Psoas muscle (tissue), 7 donors: ENCODE measurements at regions not wholly inside any gene's neighbourhood (a gene's known extent, or its start where the extent isn't known, plus 50 kb on each side); places are given as distances from the start of the nearest gene placed in this dataset.
"Not testable (repeated sequence)": the region's sequence is repeated elsewhere in the genome, so short reads cannot be mapped to it uniquely, and the experiment has no call there.

Experiments
- ATAC-seq, 4 donors: fragments of 200-7000 bp; cut with Tn5 transposase; one replicate each; pipeline ENCODE4 v1.9.1; 2020; ENCODE audit warnings: moderate library complexity in 3 of 4, mild to moderate bottlenecking in 2 of 4
- DNase-seq, 2 donors: peaks; one replicate each; pipeline ENCODE4 v3.0.0-alpha.2; 2020
- H3K27ac ChIP-seq: fragments of 200-600 bp; one replicate; pipeline ENCODE4 v1.8.0; 2022
- H3K27me3 ChIP-seq, 3 donors: fragments of 200-600 bp in 1 of 3; one replicate each; pipeline versions ENCODE4 v1.6.1 to v1.8.0; 2013 to 2022; ENCODE audit warnings: low read length in 2 of 3, mild to moderate bottlenecking in 2 of 3, moderate library complexity in 1 of 3; ENCODE audit not compliant: insufficient read depth in 3 of 3
- H3K36me3 ChIP-seq, 2 donors: fragments of 200-600 bp in 1 of 2; one replicate each; pipeline versions ENCODE4 v1.6.1 to v1.8.0; 2013 to 2022; ENCODE audit warnings: low read depth in 1 of 2, mild to moderate bottlenecking in 1 of 2, moderate library complexity in 1 of 2; ENCODE audit not compliant: insufficient read depth in 1 of 2
- H3K4me1 ChIP-seq: fragments of 200-600 bp; one replicate; pipeline ENCODE4 v1.8.0; 2022
- H3K4me3 ChIP-seq: fragments of 200-600 bp; one replicate; pipeline ENCODE4 v1.8.0; 2022; ENCODE audit warnings: mild to moderate bottlenecking
- H3K9me3 ChIP-seq: fragments of 200-600 bp; one replicate; pipeline ENCODE4 v1.8.0; 2022
- WGBS, 3 donors: extraction: QIAGEN DNeasy Blood & Tissue Kit; methylation state at CpG; one replicate each; pipeline versions ENCODE4 v1.1.6 to v1.1.7; 2013; 5-methylcytosine and 5-hydroxymethylcytosine counted together
- intact Hi-C, 2 donors: fragments of 100-400 bp; cut with DNase I; formaldehyde crosslinking; loops; one replicate each; pipeline versions ENCODE4 v1.11.0 to v1.14.2; 2022
- TF ChIP-seq, protein P1 (sequence below): fragments of 200-600 bp; IDR thresholded peaks from one replicate; pipeline ENCODE4 v1.8.0; 2022; ENCODE audit warnings: antibody characterized with exemption
- donor health status: healthy with polysubstance abuse.
- donor health status: DM: no; HTN: no; CAD: no; lungs with moderate emphysema.
- donor health status: Bipolar disorder and iron deficiency.
- donor health status: healthy.
- donor health status: DM: yes; HTN: yes; CAD: no.
- donor health status: DM: no; HTN: no; CAD: no.
- donor health status: DM: yes; HTN: yes; CAD: no.

DNA sequence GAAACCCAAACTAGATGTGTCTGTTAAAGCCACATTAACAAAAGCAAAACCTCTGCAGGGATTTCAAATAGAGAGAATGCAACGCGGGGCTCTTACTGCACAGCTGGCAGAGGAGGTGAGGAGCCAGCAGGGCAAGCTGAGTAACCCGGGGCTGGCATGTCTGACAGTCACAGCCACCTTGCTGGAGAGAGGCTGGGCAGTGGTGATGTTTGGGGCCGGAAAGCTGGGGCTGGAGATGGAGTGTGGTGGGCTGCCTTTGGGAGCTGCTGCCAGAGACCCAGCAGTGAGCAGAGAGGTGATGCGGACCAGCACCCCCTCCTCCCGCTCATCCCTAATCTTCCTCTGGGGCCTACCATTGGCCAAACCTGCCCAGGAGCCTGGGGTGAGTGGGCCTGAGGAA is 204.5 kb upstream of the ARL4C start:
- Histone ChIP-seq H3K36me3 (no peaks in the 10 kb centered on the region), H3K27me3 (no peaks in the 10 kb centered on the region), H3K4me3 (no peak overlapping the region), H3K9me3 (no peaks in the 10 kb centered on the region), H3K27ac (no peak overlapping the region), H3K4me1 (no peaks in the 10 kb centered on the region)
- ATAC-seq: no peak
- TF ChIP-seq, protein P1, sequence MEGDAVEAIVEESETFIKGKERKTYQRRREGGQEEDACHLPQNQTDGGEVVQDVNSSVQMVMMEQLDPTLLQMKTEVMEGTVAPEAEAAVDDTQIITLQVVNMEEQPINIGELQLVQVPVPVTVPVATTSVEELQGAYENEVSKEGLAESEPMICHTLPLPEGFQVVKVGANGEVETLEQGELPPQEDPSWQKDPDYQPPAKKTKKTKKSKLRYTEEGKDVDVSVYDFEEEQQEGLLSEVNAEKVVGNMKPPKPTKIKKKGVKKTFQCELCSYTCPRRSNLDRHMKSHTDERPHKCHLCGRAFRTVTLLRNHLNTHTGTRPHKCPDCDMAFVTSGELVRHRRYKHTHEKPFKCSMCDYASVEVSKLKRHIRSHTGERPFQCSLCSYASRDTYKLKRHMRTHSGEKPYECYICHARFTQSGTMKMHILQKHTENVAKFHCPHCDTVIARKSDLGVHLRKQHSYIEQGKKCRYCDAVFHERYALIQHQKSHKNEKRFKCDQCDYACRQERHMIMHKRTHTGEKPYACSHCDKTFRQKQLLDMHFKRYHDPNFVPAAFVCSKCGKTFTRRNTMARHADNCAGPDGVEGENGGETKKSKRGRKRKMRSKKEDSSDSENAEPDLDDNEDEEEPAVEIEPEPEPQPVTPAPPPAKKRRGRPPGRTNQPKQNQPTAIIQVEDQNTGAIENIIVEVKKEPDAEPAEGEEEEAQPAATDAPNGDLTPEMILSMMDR: no peak
- 79 to 86% (median 80%) methylated on average over 6 of the region's 6 CpGs for WGBS, 3 donors
- intact Hi-C loops: no loop called here
- no peak for DNase-seq

GRCh38 chr2:234699456-234699855 is 202.6 kb upstream of the ARL4C start:
- Histone ChIP-seq H3K4me1 (no peaks in the 10 kb centered on the region), H3K4me3 (no peak overlapping the region), H3K27ac (no peak overlapping the region), H3K27me3 (no peaks in the 10 kb centered on the region), H3K9me3 (no peaks in the 10 kb centered on the region), H3K36me3 (no peaks in the 10 kb centered on the region)
- intact Hi-C loops: no loop called here
- no peak for ATAC-seq
- no peak for DNase-seq
- 93 to 98% (median 97%) methylated on average over 4 of the region's 4 CpGs for WGBS, 3 donors
- TF ChIP-seq, protein P1: no peak

GRCh38 chr2:234697300-234697876 is 200.5 kb upstream of the ARL4C start:
- intact Hi-C loops, H3K36me3 ChIP-seq, H3K27me3 ChIP-seq, H3K9me3 ChIP-seq, DNase-seq, H3K4me3 ChIP-seq, ATAC-seq, H3K27ac ChIP-seq, H3K4me1 ChIP-seq: not testable (repeated sequence)

DNA sequence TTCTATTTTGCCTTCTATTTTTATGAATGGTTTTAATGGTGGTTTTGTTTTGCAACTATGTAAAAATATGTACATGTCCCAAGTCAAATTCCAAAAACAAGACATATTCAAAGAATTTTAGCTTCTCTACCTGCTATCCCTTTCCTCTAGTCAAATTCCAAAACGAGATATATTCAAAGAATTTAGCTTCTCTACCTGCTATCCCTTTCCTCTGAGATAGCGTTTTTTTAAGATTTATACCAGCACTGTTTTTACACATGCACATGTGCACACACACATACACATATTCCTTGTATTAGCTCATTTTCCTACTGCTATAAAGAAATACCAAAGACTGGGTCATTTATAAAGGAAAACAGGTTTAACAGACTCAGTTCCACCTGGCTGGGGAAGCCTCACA is 199.1 kb upstream of the ARL4C start:
- TF ChIP-seq, protein P1: no peak
- 66 to 76% (median 73%) methylated on average over 2 of the region's 2 CpGs for WGBS, 3 donors
- H3K4me1 ChIP-seq: no peaks in the 10 kb centered on the region
- H3K27me3 ChIP-seq: peaks cover 0 to 3% (median 0%) of the 10 kb centered on the region in 3 donors
- H3K9me3 ChIP-seq: no peaks in the 10 kb centered on the region
- no peaks in the 10 kb centered on the region for H3K36me3 ChIP-seq
- H3K27ac ChIP-seq: no peak overlapping the region
- DNase-seq: no peak
- intact Hi-C loops: no loop called here
- no peak for ATAC-seq
- H3K4me3 ChIP-seq: no peak overlapping the region

DNA sequence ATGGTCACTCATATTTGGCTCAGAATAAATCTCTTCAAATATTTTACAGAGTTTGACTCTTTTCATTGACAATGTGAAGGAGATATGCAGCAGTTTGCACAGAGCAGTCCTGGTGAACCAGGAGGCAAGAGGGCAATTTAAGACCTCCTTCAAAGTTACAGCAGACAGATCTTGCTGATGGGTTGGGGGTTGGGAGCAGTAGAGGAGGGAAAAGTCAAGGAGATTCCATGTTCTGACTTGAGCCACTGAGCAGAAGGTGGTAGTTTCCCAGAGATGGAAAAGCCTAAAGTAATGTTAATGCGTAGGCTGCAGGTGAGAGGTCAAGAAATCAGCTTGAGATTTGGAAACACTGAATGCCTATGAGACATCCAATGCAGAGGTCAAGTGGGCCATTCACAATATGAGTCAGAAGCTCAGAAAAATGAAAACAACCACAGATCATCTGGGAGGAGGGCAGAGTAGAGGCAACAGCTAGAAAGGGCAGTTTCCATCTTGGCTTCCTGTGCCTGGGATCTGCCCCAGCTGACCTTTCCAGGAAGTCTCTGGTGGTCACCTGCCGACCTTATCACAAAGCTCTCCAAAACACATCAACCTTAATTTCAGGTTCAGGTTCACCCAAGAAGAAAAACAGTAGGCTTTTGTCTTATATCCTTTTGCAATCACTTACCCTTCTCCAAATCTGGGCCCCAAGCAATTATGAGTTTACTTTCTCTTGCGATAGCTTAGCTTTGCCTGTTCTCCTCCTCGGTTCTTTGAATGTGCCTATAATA is 197.5 kb upstream of the ARL4C start:
- TF ChIP-seq, protein P1: no peak
- H3K27ac ChIP-seq: no peak overlapping the region
- no peaks in the 10 kb centered on the region for H3K9me3 ChIP-seq
- DNase-seq (no peak), ATAC-seq (no peak)
- H3K4me1 ChIP-seq: peaks cover 4% of the 10 kb centered on the region
- WGBS, 3 donors: 83 to 90% (median 86%) methylated on average over 4 of the region's 4 CpGs
- H3K36me3 ChIP-seq: no peaks in the 10 kb centered on the region
- peaks cover 0 to 3% (median 0%) of the 10 kb centered on the region in 3 donors for H3K27me3 ChIP-seq
- no peak overlapping the region for H3K4me3 ChIP-seq
- intact Hi-C loops: no loop called here

DNA sequence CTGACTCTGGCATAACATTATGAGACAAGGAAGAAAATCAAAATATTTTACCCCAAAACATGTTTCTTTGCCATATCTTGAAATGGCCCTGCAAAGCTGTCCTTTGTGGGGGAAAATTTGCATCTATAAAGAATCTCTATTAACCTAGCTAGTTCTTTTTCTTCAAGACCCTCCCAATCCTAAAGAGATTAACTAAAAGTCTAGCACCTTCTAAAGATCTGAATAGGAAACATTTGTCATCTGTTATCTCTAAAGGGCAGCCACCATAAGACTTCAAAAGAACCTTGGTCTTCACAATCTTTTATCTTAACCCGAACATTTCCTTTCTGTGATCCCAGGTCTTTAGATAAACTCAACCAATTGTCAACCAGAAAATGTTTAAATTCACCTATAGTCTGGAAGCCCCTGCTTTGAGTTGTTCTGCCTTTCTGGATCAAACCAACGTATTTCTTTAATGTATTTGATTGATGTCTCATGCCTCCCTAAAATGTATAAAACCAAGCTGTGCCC is 196.9 kb upstream of the ARL4C start:
- H3K36me3 ChIP-seq, intact Hi-C loops, H3K4me3 ChIP-seq, ATAC-seq, DNase-seq, H3K4me1 ChIP-seq, H3K27me3 ChIP-seq, H3K27ac ChIP-seq, H3K9me3 ChIP-seq: not testable (repeated sequence)
- 79 to 83% (median 81%) methylated on average over 2 of the region's 2 CpGs for WGBS, 3 donors

DNA sequence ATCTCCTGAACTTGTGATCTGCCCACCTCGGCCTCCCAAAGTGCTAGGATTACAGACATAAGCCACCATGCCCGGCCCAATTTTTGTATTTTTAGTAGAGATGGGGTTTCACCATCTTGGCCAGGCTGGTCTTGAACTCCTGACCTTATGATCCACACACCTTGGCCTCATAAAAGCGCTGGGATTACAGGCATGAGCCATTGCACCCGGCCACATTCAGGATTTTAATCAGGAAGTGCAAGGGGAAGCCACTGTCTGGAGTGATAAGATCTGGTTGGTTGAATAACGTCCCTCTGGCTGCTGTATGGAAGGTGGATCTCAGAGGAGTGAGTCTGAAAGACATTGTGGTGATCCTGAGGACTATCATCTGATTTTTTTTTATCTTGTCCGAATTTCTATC is 196.3 kb upstream of the ARL4C start:
- H3K9me3 ChIP-seq, H3K4me3 ChIP-seq, H3K36me3 ChIP-seq, ATAC-seq, H3K27me3 ChIP-seq, H3K27ac ChIP-seq, DNase-seq, H3K4me1 ChIP-seq, intact Hi-C loops: not testable (repeated sequence)
- 60 to 75% (median 73%) methylated on average over 6 of the region's 6 CpGs for WGBS, 3 donors
